ENCODE measurements at regions not wholly inside any gene's neighbourhood (a gene's known extent, or its start where the extent isn't known, plus 50 kb on each side); places are given as distances from the start of the nearest gene placed in this dataset.

DNA sequence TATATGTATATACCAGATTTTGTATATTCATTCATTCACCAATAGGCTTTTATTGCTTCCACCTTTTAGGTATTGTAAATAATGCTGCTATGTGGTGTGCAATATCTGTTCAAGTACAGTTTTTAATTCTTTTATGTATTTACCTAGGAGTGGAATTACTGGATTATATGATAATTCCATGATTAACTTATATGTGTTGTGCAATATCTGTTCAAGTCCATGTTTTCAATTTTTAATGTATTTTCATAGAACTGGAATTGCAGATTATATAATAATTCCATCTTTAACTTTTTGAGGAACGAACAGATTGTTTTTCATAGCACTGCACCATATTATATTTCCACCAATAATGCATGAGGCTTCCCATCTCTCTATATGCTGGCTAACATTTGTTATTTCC, 50.6 kb upstream of the L3MBTL4 start:
- DNase-seq: no peak

- DNase-seq: peak in 13 of 51 donors; percentile 5 to 51 (median 19)
Measured at GRCh38 chr18:6476190-6476589, 61.5 kb upstream of the L3MBTL4 start.

DNA sequence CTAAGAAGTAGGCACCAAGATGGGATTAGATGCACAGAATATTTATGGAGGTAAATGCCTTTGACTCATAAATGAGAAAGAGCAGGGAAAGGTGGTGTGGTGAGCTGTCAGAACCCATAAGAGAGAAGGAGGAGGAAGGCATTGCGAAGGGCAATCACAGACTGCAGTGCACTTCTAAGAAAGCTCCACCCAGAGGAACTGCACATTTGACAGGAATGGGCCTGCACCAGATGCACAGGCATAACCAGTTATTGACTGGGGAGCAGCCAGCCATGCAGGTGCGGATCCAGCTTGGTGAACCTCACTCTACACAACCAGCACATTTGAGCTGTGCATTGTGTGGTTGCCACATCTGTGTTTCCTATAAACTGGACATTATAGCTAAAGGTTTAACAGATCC, 62.2 kb upstream of the L3MBTL4 start:
- DNase-seq: no peak

GRCh38 chr18:6478121-6478520, 63.4 kb upstream of the L3MBTL4 start:
- no peak for DNase-seq

GRCh38 chr18:6479699-6480098, 65.0 kb upstream of the L3MBTL4 start:
- no peak for DNase-seq

DNA sequence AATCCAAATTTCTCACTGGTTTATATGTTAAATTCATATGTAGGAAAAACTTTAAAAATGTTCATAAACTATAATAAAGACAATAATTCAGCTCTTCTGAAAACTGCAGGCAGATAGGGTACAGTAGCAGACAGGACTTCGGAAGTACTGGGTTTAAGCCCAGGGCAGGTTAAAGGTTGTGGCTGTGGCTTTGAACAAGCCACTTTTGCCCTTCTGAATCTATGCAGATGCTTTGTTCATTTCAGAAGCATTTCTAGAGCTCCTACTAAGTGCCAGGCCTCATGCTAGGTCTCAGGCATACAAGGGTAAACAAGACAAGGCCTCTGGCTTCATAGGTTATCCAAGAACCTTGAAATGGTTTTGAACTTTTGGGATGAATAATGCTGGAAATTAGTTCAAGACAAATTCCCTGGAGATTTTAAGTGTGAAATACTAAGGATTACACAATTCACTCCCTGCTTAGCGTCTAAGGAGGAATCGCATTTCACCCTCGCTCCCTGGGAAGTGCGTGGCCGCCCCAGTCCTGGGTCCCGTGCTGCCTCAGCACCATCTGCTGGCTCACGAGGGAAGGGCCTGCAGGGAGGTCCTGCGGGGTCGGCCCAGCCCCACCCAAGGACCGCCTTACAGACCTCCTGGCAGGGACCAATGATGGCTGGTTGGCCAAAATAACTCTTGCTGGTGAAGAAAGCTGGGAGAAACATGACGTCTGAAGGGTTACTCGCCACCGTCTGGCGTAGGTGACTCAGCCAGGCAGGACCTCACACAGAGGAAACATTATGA, 67.7 kb upstream of the L3MBTL4 start:
- DNase-seq: peak in 34 of 51 donors; percentile 2 to 65 (median 13)

DNA sequence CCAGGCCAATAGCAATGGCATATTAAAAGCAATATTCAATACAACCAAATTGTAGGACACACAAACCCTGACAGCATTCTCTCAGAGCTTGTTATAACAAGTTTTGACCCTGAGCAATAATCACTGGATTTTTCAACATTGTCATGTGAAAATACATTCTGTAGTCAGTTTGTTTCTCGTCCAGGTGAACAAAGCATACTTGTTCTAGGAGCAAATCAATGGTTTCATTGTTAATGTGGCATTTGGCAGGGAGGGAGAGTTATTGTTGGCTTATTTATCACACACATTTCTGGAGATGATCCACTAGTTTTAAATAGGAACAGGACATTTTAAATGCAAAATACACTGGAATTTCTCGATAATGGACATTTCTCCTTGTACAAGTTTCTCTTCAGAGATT, 69.9 kb upstream of the L3MBTL4 start:
- no peak for DNase-seq

GRCh38 chr18:6486313-6486712, 71.6 kb upstream of the L3MBTL4 start:
- DNase-seq: no peak

GRCh38 chr18:6486764-6487426, 72.2 kb upstream of the L3MBTL4 start:
- no peak for DNase-seq

GRCh38 chr18:6487968-6488367, 73.3 kb upstream of the L3MBTL4 start:
- no peak for DNase-seq

- no peak for DNase-seq
Measured at GRCh38 chr18:6488956-6489355, 74.2 kb upstream of the L3MBTL4 start.

DNA sequence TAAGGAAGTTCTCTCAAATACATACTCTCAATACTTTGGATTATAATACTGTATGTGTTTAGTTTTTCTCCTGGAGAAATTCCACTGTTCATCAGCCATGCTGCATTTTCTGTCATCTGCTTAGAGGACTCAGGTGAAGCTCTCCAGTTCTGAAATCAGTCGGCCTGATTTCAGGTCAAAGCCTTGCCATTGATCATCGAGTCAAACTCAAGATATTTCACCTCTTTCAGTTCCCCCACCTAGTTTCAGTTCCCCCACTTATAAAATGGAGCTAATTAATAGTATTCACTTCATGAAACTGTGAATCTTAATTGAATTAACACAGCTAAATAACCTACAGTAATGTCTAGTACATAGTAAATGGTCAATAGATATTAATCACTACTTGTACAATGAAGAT, 75.3 kb upstream of the L3MBTL4 start:
- DNase-seq: no peak

DNA sequence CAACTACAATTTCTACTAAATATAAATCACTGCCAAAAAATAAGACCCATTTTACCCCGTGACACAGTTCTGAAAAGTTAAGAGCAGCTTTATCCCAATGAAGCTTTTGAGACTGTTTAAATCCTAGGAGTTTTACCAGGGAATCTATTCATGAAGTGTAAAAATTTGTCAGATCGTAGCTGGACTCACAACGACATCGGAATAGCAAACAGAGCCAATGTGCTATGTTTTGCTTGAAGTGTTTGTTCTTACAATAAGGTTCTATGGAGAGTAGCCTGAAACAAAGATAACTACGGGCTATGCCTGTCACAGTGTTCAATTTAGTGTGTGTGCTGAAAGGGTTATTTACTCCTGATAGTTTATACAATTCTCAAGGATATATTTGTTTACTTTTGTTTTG, 78.5 kb upstream of the L3MBTL4 start:
- no peak for DNase-seq

DNA sequence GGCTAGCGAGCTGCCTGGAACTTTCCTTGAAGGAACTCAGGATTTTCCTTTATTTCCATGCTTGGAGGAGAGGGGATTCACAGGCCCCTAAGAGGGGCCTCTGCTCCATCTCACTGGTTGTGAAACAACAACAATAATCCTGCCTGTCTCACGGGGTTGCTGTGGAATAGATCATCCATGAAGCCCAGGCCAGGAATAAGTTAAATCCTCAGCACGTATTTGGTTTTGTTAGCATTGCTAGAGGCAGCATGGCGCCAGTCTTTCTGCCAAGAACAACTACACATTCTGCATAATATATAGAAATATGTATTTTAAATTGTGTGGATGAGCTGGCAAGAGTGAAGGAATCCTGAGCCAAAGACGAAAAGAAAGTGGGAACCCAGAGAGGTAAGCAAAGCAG, 80.8 kb upstream of the L3MBTL4 start:
- no peak for DNase-seq

- peak in 1 of 51 donors; percentile 43 for DNase-seq
Measured at GRCh38 chr18:6497543-6497942, 82.8 kb upstream of the L3MBTL4 start.

- no peak for DNase-seq
Measured at GRCh38 chr18:6498289-6498856, 83.7 kb upstream of the L3MBTL4 start.

GRCh38 chr18:6504605-6505497, 90.1 kb upstream of the L3MBTL4 start:
- DNase-seq: no peak

GRCh38 chr18:6505498-6505875, 90.8 kb upstream of the L3MBTL4 start:
- DNase-seq: no peak

- no peak for DNase-seq
Measured at GRCh38 chr18:6509417-6509816, 94.7 kb upstream of the L3MBTL4 start.

GRCh38 chr18:6509832-6510231, 95.1 kb upstream of the L3MBTL4 start:
- no peak for DNase-seq

GRCh38 chr18:6520901-6521300, 106.2 kb upstream of the L3MBTL4 start:
- no peak for DNase-seq

All from hypothalamus (tissue), 51 donors.